Cardiac septum (tissue), 1 donor: ENCODE measurements at regions not wholly inside any gene's neighbourhood (a gene's known extent, or its start where the extent isn't known, plus 50 kb on each side); places are given as distances from the start of the nearest gene placed in this dataset.

Experiments used
- DNase-seq: peaks from one replicate; pipeline ENCODE4 v3.0.0-alpha.2; 2020; ENCODE audit warnings: low spot score
- intact Hi-C: fragments of 100-400 bp; cut with DNase I; formaldehyde crosslinking; loops from one replicate; pipeline ENCODE4 v1.14.0; 2022
- donor health status: DM: no; HTN: no; CAD: no.

- no peak for DNase-seq
- intact Hi-C loops = no loop called here
Observed at GRCh38 chr1:75984781-75985180, 52.6 kb upstream of the ASB17 start.

GRCh38 chr1:75985827-75986226, 53.6 kb upstream of the ASB17 start:
- intact Hi-C loops = no loop called here
- no peak for DNase-seq

- DNase-seq = no peak
- intact Hi-C loops = no loop called here
Observed at GRCh38 chr1:75986478-75986877, 54.3 kb upstream of the ASB17 start.

- no peak for DNase-seq
Observed at GRCh38 chr1:75989121-75989520, 56.9 kb upstream of the ASB17 start.

GRCh38 chr1:75990686-75991085, 58.5 kb upstream of the ASB17 start:
- DNase-seq = no peak
- intact Hi-C loops = loop anchor here (5.0 to 10.0 kb wide), 2 partner anchors 162 to 1154 kb away; no protein-coding TSS in a partner anchor

More at GRCh38 chr1:75989121-75989520, 56.9 kb upstream of the ASB17 start:
- intact Hi-C loops = no loop called here

- DNase-seq = peak; percentile 90
- intact Hi-C loops = loop anchor here (5.0 to 10.0 kb wide), 2 partner anchors 161 to 1153 kb away; no protein-coding TSS in a partner anchor
Observed at GRCh38 chr1:75991497-75992114, 59.4 kb upstream of the ASB17 start.

- no peak for DNase-seq
- intact Hi-C loops = loop anchor here (5.0 to 10.0 kb wide), 2 partner anchors 160 to 1152 kb away; no protein-coding TSS in a partner anchor
Observed at GRCh38 chr1:75992312-75992711, 60.1 kb upstream of the ASB17 start.

GRCh38 chr1:75993661-75994060, 61.5 kb upstream of the ASB17 start:
- intact Hi-C loops = loop anchor here (5.0 to 10.0 kb wide), 2 partner anchors 159 to 1151 kb away; no protein-coding TSS in a partner anchor
- DNase-seq = no peak

- intact Hi-C loops = loop anchor here (10.0 kb wide), 1 partner anchor 1149 kb away; no protein-coding TSS in a partner anchor
- no peak for DNase-seq
Observed at GRCh38 chr1:75996196-75996595, 64.0 kb upstream of the ASB17 start.

GRCh38 chr1:75999034-75999433, 66.8 kb upstream of the ASB17 start:
- intact Hi-C loops = loop anchor here (10.0 kb wide), 1 partner anchor 1146 kb away; no protein-coding TSS in a partner anchor
- no peak for DNase-seq

- DNase-seq = no peak
- intact Hi-C loops = no loop called here
Observed at GRCh38 chr1:76003946-76004345, 70.6 kb upstream of the ST6GALNAC3 start.

GRCh38 chr1:76005765-76006164, 68.8 kb upstream of the ST6GALNAC3 start:
- DNase-seq = no peak
- intact Hi-C loops = no loop called here

- intact Hi-C loops = no loop called here
Observed at GRCh38 chr1:76006234-76006633, 68.3 kb upstream of the ST6GALNAC3 start.

GRCh38 chr1:76010802-76011201, 63.7 kb upstream of the ST6GALNAC3 start:
- intact Hi-C loops = no loop called here
- DNase-seq = no peak

More at GRCh38 chr1:76006234-76006633, 68.3 kb upstream of the ST6GALNAC3 start:
- no peak for DNase-seq

GRCh38 chr1:76012341-76013205, 62.0 kb upstream of the ST6GALNAC3 start:
- DNase-seq = no peak
- intact Hi-C loops = no loop called here

GRCh38 chr1:76013206-76013581, 61.4 kb upstream of the ST6GALNAC3 start:
- intact Hi-C loops = no loop called here
- DNase-seq = no peak

GRCh38 chr1:76015478-76016103, 59.0 kb upstream of the ST6GALNAC3 start:
- intact Hi-C loops = no loop called here
- no peak for DNase-seq

GRCh38 chr1:76018045-76018444, 56.5 kb upstream of the ST6GALNAC3 start:
- intact Hi-C loops = no loop called here
- DNase-seq = no peak

GRCh38 chr1:76021846-76022245, 52.7 kb upstream of the ST6GALNAC3 start:
- no peak for DNase-seq
- intact Hi-C loops = no loop called here
